GM21360 (cell line): ENCODE measurements at regions not wholly inside any gene's neighbourhood (a gene's known extent, or its start where the extent isn't known, plus 50 kb on each side); places are given as distances from the start of the nearest gene placed in this dataset.
"Not testable (repeated sequence)": the region's sequence is repeated elsewhere in the genome, so short reads cannot be mapped to it uniquely, and the experiment has no call there.

Source experiments
- ATAC-seq: cut with Tn5 transposase; IDR thresholded peaks from one replicate; pipeline ENCODE4 v1.9.1; 2021; ENCODE audit warnings: mild to moderate bottlenecking, moderate library complexity; ENCODE audit not compliant: unreplicated experiment

DNA sequence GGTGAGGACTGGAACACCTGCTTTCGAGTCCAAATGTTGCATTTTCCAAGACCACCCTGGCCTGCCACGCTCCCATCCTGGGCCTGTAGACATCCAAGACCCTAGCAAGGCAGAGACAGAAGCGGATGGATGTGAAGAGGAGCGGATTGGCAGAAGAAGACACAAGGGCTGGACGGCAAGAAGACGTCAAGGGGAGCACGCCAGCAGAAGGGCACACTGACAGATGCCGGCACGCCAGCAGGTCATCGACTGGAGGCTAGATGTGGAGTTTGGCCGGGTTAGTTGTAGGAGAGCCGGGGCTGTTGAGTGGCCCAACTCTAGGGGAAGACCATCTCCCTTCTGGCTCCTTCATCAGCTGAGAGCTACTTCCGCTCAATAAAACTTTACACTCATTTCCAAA lies 251.6 kb downstream of the ZWINT start:
- no peak for ATAC-seq

DNA sequence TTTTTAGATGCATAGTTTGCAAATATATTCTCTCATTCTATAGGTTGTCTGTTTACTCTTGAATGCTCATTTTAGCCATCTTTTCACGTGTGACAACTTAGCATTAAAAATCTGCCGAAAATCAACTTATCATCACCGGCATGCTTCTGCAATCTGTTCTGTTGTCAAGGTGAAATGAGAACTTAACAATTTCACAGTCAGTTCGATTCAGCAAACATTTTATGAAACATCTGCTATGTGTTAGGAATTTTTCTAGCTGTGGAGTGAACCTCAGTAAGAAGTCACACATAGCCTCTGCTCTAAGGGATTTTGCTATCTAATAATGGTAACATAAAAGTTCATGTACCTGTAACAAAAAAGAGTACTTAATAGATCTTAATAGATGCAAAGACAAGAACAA lies 256.1 kb downstream of the ZWINT start:
- no peak for ATAC-seq

DNA sequence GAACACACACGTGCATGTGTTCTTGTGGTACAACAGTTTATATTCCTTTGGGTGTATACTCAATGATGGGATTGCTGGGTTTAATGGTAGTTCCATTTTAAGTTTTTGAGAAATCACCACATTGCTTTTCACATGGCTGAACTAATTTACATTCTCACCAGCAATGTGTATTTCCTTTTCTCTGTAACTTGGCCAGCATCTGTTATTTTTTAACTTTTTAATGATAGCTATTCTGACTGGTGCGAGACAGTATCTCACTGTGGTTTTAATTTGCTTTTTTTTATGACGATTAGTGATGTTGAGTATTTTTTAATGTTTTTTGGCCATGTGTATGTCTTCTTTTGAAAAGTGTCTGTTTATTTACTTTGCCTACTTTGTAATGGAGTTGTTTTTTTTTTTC lies 256.6 kb downstream of the ZWINT start:
- no peak for ATAC-seq

DNA sequence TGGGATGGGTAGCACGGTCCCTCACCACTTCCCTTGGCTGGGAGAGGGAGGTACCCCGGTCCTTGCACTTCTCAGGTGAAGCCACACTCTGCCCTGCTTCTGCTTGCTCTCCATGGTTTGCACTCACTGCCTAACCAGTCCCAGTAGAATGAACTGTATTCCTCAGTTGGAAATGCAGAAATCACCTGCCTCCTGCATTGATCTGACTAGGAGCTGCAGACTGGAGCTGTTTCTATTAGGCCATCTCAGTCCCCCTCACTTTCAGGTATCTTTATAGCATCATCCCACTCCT lies 264.9 kb downstream of the ZWINT start:
- ATAC-seq: no peak

DNA sequence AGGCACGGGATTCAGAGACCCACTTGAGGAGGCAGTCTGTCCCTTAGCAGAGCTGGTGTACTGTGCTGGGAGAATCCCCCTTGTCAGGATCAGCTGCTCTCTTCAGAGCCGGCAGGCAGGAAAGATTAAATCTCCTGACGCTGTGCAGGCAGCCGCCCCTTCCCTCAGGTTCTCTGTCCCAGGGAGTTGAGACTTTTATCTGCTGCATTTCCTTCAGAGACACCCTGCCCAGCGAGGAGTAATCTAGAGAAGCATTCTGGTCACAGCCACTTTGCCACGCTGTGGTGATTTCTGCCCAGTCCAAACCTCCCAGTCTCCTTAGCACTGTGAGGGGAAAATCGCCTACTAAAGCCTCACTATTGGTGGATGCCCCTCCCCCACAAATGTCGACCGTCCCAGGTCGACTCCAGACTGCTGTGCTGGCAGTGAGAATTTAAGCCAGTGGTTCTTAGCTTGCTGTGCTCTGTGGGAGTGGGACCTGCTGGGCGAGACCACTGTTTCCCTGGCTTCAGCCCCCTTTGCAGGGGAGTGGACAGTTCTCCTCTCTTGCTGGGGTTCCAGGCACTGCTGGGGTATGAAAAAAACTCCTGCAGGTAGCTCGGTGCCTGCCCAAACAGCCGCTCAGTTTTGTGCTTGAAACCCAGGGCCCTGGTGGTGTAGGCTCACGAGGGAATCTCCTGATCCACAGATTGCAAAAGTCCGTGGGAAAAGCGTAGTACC lies 265.4 kb downstream of the ZWINT start:
- no peak for ATAC-seq

DNA sequence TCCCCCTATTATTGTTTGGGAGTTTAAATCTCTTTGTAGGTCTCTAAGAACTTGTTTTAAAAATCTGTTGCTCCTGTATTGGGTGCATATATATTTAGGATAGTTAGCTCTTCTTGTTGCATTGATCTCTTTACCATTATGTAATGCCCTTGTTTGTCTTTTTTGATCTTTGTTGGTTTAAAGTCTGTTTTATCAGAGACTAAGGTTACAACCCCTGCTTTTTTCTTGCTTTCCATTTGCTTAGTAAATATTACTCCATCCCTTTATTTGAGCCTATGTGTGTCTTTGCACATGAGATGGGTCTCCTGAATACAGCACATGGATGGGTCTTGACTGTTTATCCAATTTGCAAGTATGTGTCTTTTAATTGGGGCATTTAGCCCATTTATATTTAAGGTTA lies 267.4 kb downstream of the ZWINT start:
- not testable (repeated sequence) for ATAC-seq

DNA sequence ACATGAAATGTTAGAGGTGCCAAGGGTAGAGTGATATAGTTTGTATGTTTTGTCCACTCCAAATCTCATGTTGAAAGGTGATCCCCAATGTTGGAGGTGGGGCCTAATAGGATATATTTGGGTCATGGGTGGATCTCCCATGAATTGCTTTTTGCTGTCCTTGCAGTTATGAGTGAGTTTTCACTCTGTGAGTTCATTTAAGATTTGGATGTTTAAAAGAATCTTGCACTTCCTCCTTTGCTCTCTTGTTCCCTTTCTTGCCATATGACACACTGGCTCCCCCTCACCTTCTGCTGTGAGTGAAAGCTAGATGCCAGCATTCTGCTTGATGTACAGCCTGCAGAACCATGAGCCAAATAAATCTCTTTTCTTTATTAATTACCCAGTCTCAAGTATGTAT lies 269.2 kb downstream of the ZWINT start:
- ATAC-seq: no peak

DNA sequence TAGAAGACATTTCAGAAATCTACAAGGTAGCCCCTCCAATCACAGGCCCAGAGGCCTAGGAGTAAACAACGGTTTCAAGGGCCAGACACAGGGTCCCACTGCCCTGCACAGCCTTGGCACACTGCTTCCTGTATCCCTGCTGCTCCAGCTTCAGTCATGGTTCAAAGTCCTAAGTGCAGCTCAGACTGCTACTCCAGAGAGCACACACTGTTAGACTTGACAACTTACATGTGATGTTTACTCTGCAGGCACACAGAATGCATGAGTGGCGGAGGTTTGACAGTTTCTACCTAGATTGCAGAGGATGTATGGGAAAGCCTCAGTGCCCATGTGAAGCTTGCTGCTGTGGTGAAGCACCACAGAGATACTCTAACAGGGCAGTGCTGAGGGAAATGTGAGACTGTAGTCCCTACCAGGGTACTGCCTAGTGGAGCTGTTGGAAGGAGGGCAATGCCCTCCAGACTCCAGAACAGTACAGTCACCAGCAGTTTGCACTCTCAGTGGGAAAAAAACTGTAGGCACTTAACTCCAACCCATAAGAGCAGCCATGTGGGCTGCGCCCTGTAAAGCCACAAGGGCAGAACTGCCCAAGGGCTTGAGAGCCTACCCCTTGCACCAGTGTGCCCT lies 270.0 kb downstream of the ZWINT start:
- ATAC-seq: no peak

DNA sequence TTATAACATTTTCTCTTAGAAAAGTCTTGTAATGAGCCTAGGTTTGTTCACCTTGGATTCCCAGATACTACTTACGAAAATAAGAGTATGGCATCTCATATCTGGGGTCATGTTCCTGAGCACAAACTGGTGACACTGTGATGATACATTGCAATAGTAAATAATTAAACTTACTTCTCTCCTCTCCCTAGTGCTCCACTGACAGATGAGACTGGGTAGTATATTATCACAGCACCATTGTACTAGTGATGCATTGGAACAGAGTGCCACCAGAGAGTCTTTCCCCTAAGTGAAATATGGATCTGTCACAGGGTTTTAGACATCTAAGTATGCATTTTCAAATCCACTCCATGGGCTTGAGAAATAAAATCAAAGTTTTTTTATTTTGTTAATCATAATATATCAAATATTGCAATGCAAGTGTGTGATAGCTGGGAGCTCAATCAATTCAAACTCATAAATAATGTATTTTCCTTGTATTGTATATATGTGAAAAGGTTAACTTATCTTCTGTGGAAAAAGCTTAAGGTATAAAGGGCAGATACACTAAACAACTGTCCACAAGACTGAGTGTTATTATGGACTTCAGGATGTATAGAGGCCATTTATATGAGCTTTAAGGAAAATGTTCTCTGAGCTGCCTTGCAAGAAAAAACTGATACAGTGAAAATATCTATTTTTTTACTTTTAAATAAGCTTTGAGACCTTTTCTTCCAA lies 275.5 kb downstream of the ZWINT start:
- no peak for ATAC-seq

DNA sequence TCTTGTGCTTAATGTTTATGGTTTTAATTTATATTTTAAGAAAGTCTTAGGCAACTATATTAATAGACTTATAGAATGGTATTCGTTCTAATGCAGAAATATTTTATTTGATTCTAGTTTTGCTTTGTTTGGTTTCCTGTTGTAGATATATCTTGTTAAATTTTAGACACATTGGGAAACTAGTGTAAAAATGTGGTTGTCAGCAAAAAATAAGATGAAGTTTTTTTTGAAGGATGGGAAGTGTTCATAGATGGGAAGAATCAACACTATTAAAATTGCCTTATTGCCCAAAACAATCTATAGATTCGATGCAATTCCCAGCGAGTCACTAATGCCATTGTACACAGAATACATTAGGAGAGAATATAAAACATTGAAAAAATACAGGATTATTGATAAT lies 278.9 kb downstream of the ZWINT start:
- ATAC-seq: no peak

DNA sequence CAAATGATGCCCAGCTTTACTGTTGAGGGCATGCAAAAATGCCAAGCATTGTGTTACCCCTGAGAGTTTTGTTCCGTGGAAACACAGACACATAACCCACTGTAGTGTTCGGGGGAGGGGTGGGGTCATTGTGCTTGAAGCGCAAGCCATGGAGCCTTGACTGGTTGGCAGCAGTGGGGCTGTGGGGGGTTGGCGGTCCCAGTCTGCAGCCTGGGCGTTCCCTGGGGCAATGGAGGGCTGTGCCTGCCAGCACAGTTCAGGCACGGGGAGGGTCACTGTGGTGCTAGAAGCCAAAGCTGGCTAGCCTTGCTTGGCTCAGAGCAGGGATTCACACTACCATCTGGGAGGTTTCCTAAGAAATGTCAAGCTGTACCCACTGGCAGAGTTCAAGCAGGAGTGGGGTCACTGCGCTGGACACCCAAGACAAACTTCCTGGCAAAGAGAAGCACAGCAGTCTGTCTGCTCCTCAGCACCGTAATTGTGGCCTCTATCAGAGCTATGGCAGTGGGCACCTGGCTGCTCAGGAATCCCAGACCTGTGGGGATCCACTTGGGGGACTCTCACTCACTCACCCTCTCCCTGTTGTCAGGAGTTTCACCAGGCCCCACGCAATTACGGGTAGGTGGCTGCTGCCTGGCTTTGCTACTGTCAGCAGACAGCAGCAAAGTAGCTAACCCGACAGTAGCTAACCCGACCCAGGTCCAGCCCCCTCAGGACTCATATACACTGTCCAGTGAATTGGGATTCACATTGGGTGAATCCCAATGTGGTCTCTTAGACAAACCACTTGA lies 292.4 kb downstream of the ZWINT start:
- no peak for ATAC-seq

DNA sequence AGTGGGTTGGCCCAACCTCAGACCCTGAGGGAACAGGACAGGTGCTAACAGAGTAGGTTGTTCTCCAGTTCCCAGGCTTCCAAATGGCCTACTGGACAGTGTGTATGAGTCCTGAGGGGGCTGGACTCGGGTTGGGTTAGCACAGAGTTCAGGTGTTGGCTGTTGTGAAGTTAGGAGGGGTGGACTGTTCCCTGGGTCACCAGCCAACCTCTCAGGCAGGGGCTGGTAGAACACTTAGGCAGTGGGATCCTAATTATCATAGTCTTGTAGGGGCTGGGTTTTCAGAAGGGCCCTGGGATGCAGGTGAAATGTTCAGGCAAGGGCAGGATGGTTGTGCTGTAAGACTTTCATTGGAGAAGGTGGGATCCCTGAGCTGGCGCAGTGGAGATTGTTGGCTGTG lies 293.0 kb downstream of the ZWINT start:
- ATAC-seq: no peak

DNA sequence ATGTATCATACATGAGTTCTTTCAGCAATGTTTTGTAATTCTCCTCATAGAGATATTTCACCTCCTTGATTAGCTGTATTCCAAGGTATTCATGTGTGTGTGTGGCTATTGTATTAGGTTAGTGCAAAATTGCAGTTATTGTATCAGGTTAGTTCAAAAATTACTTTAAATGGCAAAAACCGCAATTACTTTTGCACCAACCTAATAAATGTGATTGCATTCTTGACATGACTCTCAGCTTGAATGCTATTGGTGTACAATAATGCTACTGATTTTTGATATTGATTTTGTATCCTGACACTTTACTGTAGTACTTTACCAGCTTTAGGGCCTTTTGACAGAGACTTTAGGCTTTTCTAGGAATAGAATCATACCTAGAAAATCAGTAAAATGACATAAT lies 297.4 kb downstream of the ZWINT start:
- ATAC-seq: no peak

DNA sequence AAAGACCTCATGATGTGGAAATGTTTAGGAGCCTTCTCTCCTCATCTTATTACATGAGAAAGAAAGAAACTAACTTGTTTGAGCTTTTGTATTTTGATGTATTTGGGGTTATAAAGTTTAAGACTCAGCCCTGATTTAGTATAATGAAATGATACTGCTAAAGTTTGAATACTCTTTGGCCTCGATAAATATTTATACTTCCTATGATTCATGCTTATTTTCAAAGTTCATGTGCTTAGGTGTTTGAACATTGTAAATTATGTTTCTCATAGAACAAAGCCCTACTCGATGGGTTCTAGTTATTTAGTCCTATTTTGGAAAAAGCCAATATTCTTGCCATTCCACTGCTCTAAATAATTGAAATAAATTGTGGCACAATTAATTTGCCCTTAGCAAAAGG lies 303.2 kb downstream of the ZWINT start:
- ATAC-seq: no peak

DNA sequence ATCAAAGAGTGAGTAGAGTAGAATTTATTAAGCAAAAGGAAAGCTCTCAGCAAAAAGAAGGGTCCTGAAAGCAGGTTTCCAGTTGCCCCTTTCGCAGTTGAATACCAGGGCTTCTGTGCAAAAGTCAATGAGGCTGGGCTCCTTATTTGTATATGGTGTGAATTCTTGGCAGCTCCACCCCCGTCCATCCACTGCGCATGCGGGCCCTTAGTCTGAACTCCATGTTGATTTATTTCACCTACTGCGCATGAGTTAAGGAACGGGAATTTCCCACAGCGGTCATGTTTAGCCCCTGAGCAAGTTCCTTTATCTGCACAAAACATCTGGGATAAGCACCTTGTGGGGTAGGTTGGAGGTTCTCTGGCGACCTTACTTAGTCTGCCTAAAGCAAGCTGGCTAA lies 325.6 kb downstream of the ZWINT start:
- no peak for ATAC-seq

DNA sequence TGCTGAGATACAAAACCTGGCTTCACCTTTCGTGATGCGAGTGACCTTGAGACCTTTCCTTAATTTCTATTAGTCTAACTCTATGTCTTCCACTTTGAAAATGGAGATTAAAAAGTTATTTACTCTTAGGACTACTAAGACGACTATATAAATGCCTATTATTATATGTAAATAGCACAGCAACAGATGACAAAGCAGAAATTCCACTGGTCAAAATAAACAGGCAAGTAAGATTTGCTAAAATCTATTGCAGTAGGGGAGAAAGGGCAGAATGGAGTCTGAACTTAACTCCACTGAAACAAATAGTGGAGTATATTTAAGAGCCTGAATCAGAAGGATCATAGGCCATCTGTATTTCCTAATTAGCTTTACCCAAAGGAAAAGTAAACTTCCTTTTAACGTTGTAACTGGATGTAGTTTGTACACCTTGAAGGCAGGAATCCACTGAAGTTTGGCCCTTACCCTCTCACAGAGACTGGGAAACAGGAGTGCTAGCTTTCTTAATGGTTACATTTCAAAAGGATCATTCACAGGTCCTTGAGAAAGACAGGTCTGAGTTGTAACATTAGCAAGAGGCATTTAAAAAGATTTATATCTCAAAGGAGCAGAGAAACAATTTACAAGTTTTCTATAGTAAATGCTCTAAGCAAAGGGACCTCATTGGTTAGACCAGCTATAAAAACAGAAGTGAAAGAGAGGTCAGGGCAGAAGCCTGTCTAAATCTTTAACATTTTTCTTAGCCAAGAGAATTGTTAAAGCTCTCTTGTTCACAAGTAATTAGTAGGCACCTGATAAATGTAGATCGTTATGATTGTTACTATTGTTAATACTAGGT lies 332.5 kb downstream of the ZWINT start:
- ATAC-seq: no peak

DNA sequence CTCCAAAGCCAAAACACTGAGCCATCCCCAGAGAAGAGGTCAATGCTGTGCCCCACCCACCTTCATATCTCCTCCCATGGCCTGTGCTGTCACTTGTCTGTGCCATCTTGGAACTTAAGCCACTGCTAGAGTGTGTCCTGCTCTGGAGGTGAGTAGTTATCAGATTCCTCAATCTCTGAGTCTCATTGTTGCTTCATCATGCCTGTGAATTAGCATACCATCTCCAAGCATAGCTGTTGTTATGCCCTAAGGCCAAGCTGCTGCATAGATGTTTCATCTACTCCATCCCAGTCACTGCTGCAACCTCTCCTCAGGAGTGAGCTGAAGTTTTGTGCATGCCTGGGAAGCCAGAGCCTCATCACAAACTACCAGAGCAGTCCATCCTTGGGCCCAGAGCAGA lies 349.0 kb downstream of the ZWINT start:
- no peak for ATAC-seq

DNA sequence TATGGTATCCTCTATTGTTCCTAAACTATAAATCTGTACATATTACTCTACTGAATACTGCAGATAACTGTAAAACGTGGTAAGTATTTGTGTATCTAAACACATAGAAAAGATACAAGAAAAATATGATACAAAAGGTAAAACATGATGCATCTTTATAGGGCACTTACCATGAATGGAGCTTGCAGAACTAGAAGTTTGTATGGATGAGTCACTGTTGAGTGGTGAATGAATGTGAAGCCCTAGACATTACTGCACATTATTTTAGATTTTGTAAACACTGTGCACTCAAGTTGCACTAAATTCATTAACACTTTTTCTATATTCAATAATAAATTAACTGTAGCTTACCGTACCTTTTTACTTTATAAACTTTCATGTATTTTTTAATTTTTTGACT lies 357.5 kb downstream of the ZWINT start:
- ATAC-seq: no peak

DNA sequence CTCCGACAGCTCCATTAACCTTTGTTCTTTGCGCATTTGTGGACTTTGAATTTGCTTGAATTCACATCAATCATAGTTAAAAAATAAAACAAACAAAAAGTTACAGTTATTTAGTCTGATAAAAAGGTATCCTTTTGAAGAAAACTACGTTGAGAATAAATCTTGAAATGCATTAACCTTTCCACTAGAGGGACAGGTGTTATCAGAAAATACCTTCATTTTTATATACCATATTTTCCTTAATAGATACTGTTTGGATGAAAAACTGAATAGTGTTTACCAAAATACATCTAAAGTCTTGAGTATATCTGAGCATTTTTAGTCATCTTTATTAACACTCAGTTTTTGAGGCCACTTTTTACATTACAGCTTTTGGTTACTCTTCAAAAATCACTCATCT lies 371.9 kb downstream of the ZWINT start:
- no peak for ATAC-seq

DNA sequence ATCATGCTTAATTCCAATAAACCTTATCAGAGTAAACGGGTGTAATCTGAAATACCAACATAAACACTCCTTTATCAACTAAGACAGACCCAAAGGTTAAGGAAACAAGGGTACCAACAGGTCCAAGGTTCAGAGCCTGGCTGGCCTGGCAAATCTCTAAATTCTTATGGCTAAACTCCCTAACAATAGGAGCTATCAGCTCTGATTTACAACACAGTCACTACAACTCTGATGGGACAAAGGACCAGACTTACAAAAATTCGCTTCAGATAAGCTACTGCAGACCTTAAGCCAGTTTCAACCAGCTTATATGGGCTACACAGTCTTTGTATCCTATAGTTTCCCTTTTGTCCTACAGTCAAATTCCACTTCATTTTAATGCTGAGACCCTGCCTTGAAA lies 381.9 kb downstream of the ZWINT start:
- no peak for ATAC-seq

DNA sequence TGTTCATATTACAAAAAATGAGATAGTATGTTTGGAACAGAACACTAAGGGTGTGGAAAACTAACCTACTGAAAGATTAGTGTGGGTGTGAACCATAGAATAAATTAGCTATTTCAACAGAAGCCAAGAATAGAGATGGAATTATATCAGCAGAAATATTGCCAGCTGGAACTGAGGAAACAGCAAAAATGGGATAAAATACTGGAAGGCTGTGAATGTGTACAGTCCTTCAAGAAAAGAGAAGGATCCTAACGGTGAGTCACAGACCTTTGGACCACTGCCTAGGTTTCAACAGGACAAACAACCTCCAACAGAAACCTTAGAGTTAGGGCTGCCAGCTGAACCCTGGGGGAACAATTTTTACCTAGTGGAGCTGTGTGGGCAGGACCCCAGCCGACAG lies 395.0 kb downstream of the ZWINT start:
- ATAC-seq: no peak
